Eye (tissue), 1 donor: ENCODE measurements at regions not wholly inside any gene's neighbourhood (a gene's known extent, or its start where the extent isn't known, plus 50 kb on each side); places are given as distances from the start of the nearest gene placed in this dataset.
"Not testable (repeated sequence)": the region's sequence is repeated elsewhere in the genome, so short reads cannot be mapped to it uniquely, and the experiment has no call there.

Source experiments
- DNase-seq: peaks from one replicate; pipeline ENCODE4 v3.0.0-alpha.2; 2015

GRCh38 chr17:77785312-77785905 is 173.1 kb upstream of the TNRC6C start:
- DNase-seq, result no peak

GRCh38 chr17:77786090-77786489 is 172.4 kb upstream of the TNRC6C start:
- no peak for DNase-seq

GRCh38 chr17:77786740-77787505 is 171.6 kb upstream of the TNRC6C start:
- peak; percentile 58 for DNase-seq

- no peak for DNase-seq
Measured at GRCh38 chr17:77790143-77790829, 168.2 kb upstream of the TNRC6C start.

- DNase-seq, result no peak
Measured at GRCh38 chr17:77792626-77793025, 165.9 kb upstream of the TNRC6C start.

- peak; percentile 55 for DNase-seq
Measured at GRCh38 chr17:77793146-77793970, 165.1 kb upstream of the TNRC6C start.

GRCh38 chr17:77793971-77794235 is 164.6 kb upstream of the TNRC6C start:
- no peak for DNase-seq

GRCh38 chr17:77794846-77795245 is 163.7 kb upstream of the TNRC6C start:
- no peak for DNase-seq

GRCh38 chr17:77795685-77796084 is 162.8 kb upstream of the TNRC6C start:
- DNase-seq, result no peak

- DNase-seq, result no peak
Measured at GRCh38 chr17:77796176-77796860, 162.2 kb upstream of the TNRC6C start.

GRCh38 chr17:77798031-77798430 is 160.5 kb upstream of the TNRC6C start:
- no peak for DNase-seq

- DNase-seq, result no peak
Measured at GRCh38 chr17:77798481-77798880, 160.0 kb upstream of the TNRC6C start.

- DNase-seq, result no peak
Measured at GRCh38 chr17:77800816-77801215, 157.7 kb upstream of the TNRC6C start.

- no peak for DNase-seq
Measured at GRCh38 chr17:77801545-77802332, 156.8 kb upstream of the TNRC6C start.

GRCh38 chr17:77802333-77802615 is 156.2 kb upstream of the TNRC6C start:
- DNase-seq, result peak; percentile 82

- DNase-seq, result peak; percentile 93
Measured at GRCh38 chr17:77802811-77803220, 155.7 kb upstream of the TNRC6C start.

- no peak for DNase-seq
Measured at GRCh38 chr17:77803726-77804125, 154.8 kb upstream of the TNRC6C start.

GRCh38 chr17:77804796-77805426 is 153.6 kb upstream of the TNRC6C start:
- no peak for DNase-seq

- not testable (repeated sequence) for DNase-seq
Measured at GRCh38 chr17:77805970-77806369, 152.5 kb upstream of the TNRC6C start.

GRCh38 chr17:77807051-77807745 is 151.3 kb upstream of the TNRC6C start:
- DNase-seq, result no peak
